Peyer's patch (tissue), 4 donors: ENCODE measurements at regions not wholly inside any gene's neighbourhood (a gene's known extent, or its start where the extent isn't known, plus 50 kb on each side); places are given as distances from the start of the nearest gene placed in this dataset.

Experiments used
- CTCF ChIP-seq, 6 experiments: fragments of 450-650 bp in 4 of 6; fragments of 200-600 bp in 2 of 6; sonication (generic) in 1 of 6; IDR thresholded peaks; one replicate each; pipeline ENCODE4 v1.5.1; 2017 to 2019; ENCODE audit warnings: antibody characterized with exemption in 6 of 6, mild to moderate bottlenecking in 3 of 6, moderate library complexity in 1 of 6
- POLR2A ChIP-seq, 2 donors: fragments of 450-650 bp; IDR thresholded peaks; one replicate each; pipeline ENCODE4 v1.5.1; 2017; ENCODE audit warnings: antibody characterized with exemption in 2 of 2, mild to moderate bottlenecking in 2 of 2, moderate library complexity in 2 of 2

GRCh38 chr22:47690166-47690565 is 927.7 kb downstream of the TBC1D22A start:
- TF ChIP-seq CTCF (IDR thresholded peaks at IDR 0.05) (no peak), POLR2A (IDR thresholded peaks at IDR 0.05) (no peak)
